ENCODE measurements at regions not wholly inside any gene's neighbourhood (a gene's known extent, or its start where the extent isn't known, plus 50 kb on each side); places are given as distances from the start of the nearest gene placed in this dataset.

DNA sequence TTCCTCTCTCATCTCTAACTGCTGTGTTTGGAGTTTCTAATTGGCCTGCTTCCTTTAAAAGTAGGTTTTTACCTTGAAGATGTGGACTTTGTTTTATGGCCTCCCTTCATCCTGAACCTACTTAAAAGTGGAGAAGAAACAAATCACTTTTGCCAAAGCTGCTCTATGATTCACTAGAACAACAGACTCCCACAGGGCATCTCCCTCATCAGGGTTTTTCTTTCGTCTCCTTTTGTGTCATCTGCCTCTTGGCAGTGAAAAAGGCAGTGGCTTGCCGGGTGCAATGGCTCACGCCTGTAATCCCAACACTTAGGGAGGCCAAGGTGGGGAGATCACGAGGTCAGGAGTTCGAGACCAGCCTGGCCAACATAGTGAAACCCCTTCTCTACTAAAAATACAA, 186.6 kb upstream of the MTNR1B start:
- no peak overlapping the region for H3K27ac ChIP-seq
- no peaks in the 10 kb centered on the region for H3K4me1 ChIP-seq
- ATAC-seq (no peak), FAIRE-seq (no peak), DNase-seq (ENCODE audit: low read depth in 1 of 2, low spot score in 1 of 2) (no peak)
- H3K9me3 ChIP-seq, result no peaks in the 10 kb centered on the region
- no peak overlapping the region for H3K4me2 ChIP-seq
- WGBS (ENCODE audit: missing lambda C conversion rate), result 35% methylated on average over 3 of the region's 5 CpGs
- ChIA-PET POLR2A (no interaction called here), CTCF (no interaction called here)
- no peak for TF ChIP-seq EHMT2 (IDR thresholded peaks at IDR 0.05; ENCODE audit: low read depth)
- no peak for TF ChIP-seq HOXB5 (CRISPR knock-in tag; IDR thresholded peaks at IDR 0.05)
- no peak for TF ChIP-seq NR3C1 (IDR thresholded peaks at IDR 0.05)
- no peak overlapping the region for H3K4me3 ChIP-seq

DNA sequence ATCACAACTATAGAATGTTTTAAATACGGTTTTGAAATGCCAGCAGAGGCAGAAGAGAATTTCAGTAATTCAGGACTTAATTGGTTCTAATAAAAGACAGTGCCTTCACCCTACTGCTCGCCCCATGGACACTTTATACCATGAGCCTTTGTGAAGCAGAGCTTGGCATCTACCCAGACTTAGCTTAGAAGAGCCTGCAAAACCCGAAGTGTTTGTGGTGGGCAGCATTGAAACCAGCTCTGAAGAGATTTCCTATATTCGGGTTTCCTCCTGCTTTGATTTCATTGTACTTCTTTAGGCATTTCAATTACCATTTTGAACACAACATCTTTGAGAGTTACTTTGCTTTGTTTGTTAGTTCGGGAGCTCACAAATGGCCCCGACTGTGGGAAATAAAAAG, 185.1 kb upstream of the MTNR1B start:
- H3K4me2 ChIP-seq, result no peak overlapping the region

DNA sequence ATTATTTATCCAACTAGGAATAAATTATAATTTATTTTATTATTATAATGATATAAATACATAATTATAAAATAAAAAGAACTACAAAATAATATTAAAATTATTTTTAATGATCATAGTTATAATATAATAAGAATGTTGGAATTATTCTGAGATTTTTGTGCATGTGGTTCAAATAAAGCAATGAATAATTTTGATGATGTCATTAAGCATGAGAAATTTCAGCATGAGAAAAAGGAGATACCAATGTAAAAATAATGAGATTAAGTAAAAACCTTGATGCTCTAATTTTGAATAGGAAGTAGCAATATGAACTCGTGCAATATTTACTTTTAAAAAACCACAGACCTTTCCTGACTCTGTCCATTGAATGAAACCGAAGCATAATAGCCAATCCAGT, 181.8 kb upstream of the MTNR1B start:
- H3K27ac ChIP-seq, result no peak overlapping the region
- ATAC-seq (no peak), DNase-seq (ENCODE audit: low read depth in 1 of 2, low spot score in 1 of 2) (no peak), FAIRE-seq (no peak)
- no peak overlapping the region for H3K4me2 ChIP-seq
- no peaks in the 10 kb centered on the region for H3K9me3 ChIP-seq
- ChIA-PET CTCF (no interaction called here), POLR2A (no interaction called here)
- no peak for TF ChIP-seq MAFK (IDR thresholded peaks at IDR 0.05; ENCODE audit: partially characterized antibody)
- H3K4me1 ChIP-seq, result 0 out of 3 replicates have a peak, but pooled peaks cover 5% of the 10 kb centered on the region
- no peak overlapping the region for H3K4me3 ChIP-seq
- 19% methylated on average over 2 of the region's 2 CpGs for WGBS (ENCODE audit: missing lambda C conversion rate)

More for the DNA sequence above, 185.1 kb upstream of the MTNR1B start:
- FAIRE-seq (no peak), ATAC-seq (no peak), DNase-seq (ENCODE audit: low read depth in 1 of 2, low spot score in 1 of 2) (no peak)
- Histone ChIP-seq H3K9me3 (no peaks in the 10 kb centered on the region), H3K27ac (no peak overlapping the region), H3K4me3 (no peak overlapping the region), H3K4me1 (no peaks in the 10 kb centered on the region)
- TF ChIP-seq KDM1A (IDR thresholded peaks at IDR 0.05; ENCODE audit: low read depth), result no peak
- TF ChIP-seq RFX5 (IDR thresholded peaks at IDR 0.05), result no peak
- no peak for TF ChIP-seq NR3C1 (IDR thresholded peaks at IDR 0.05)
- no peak for TF ChIP-seq RCOR1 (IDR thresholded peaks at IDR 0.05; ENCODE audit: low read depth, low read length)
- TF ChIP-seq ZSCAN20 (CRISPR knock-in tag; IDR thresholded peaks at IDR 0.05), result no peak
- TF ChIP-seq CBX2 (IDR thresholded peaks at IDR 0.05; ENCODE audit: borderline replicate concordance, low read depth), result no peak
- no peak for TF ChIP-seq CEBPB (IDR thresholded peaks at IDR 0.05)
- TF ChIP-seq, protein P1, sequence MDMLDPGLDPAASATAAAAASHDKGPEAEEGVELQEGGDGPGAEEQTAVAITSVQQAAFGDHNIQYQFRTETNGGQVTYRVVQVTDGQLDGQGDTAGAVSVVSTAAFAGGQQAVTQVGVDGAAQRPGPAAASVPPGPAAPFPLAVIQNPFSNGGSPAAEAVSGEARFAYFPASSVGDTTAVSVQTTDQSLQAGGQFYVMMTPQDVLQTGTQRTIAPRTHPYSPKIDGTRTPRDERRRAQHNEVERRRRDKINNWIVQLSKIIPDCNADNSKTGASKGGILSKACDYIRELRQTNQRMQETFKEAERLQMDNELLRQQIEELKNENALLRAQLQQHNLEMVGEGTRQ (IDR thresholded peaks at IDR 0.05), result no peak
- no peak for TF ChIP-seq HOXB5 (CRISPR knock-in tag; IDR thresholded peaks at IDR 0.05)
- no peak for TF ChIP-seq HDAC2 (IDR thresholded peaks at IDR 0.05)
- TF ChIP-seq FOSB (CRISPR knock-in tag; IDR thresholded peaks at IDR 0.05), result no peak
- TF ChIP-seq, protein P2, sequence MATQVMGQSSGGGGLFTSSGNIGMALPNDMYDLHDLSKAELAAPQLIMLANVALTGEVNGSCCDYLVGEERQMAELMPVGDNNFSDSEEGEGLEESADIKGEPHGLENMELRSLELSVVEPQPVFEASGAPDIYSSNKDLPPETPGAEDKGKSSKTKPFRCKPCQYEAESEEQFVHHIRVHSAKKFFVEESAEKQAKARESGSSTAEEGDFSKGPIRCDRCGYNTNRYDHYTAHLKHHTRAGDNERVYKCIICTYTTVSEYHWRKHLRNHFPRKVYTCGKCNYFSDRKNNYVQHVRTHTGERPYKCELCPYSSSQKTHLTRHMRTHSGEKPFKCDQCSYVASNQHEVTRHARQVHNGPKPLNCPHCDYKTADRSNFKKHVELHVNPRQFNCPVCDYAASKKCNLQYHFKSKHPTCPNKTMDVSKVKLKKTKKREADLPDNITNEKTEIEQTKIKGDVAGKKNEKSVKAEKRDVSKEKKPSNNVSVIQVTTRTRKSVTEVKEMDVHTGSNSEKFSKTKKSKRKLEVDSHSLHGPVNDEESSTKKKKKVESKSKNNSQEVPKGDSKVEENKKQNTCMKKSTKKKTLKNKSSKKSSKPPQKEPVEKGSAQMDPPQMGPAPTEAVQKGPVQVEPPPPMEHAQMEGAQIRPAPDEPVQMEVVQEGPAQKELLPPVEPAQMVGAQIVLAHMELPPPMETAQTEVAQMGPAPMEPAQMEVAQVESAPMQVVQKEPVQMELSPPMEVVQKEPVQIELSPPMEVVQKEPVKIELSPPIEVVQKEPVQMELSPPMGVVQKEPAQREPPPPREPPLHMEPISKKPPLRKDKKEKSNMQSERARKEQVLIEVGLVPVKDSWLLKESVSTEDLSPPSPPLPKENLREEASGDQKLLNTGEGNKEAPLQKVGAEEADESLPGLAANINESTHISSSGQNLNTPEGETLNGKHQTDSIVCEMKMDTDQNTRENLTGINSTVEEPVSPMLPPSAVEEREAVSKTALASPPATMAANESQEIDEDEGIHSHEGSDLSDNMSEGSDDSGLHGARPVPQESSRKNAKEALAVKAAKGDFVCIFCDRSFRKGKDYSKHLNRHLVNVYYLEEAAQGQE (IDR thresholded peaks at IDR 0.05), result no peak
- TF ChIP-seq, protein P3, sequence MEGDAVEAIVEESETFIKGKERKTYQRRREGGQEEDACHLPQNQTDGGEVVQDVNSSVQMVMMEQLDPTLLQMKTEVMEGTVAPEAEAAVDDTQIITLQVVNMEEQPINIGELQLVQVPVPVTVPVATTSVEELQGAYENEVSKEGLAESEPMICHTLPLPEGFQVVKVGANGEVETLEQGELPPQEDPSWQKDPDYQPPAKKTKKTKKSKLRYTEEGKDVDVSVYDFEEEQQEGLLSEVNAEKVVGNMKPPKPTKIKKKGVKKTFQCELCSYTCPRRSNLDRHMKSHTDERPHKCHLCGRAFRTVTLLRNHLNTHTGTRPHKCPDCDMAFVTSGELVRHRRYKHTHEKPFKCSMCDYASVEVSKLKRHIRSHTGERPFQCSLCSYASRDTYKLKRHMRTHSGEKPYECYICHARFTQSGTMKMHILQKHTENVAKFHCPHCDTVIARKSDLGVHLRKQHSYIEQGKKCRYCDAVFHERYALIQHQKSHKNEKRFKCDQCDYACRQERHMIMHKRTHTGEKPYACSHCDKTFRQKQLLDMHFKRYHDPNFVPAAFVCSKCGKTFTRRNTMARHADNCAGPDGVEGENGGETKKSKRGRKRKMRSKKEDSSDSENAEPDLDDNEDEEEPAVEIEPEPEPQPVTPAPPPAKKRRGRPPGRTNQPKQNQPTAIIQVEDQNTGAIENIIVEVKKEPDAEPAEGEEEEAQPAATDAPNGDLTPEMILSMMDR (IDR thresholded peaks at IDR 0.05), result no peak
- TF ChIP-seq HOXB13 (CRISPR knock-in tag; IDR thresholded peaks at IDR 0.05; ENCODE audit: low read depth), result no peak
- no peak for TF ChIP-seq CHD4 (IDR thresholded peaks at IDR 0.05; ENCODE audit: borderline replicate concordance)
- TF ChIP-seq HEYL (CRISPR knock-in tag; IDR thresholded peaks at IDR 0.05), result no peak
- ChIA-PET CTCF (no interaction called here), POLR2A (no interaction called here)
- whole genome bisulfite sequencing (ENCODE audit: missing lambda C conversion rate), result 43% methylated on average over 6 of the region's 6 CpGs
